B cell (primary cell): ENCODE measurements at regions not wholly inside any gene's neighbourhood (a gene's known extent, or its start where the extent isn't known, plus 50 kb on each side); places are given as distances from the start of the nearest gene placed in this dataset.

Experiments
- EZH2 ChIP-seq: IDR thresholded peaks from 2 replicates; pipeline ENCODE4 v1.6.1; 2012; ENCODE audit warnings: borderline replicate concordance, low read depth, mild to moderate bottlenecking, moderate library complexity, low read length; ENCODE audit not compliant: insufficient read depth, poor library complexity, severe bottlenecking
- TF ChIP-seq, protein P1 (sequence below): fragments of 200-600 bp; IDR thresholded peaks from one replicate; pipeline ENCODE4 v1.8.0; 2022; ENCODE audit warnings: antibody characterized with exemption, mild to moderate bottlenecking

GRCh38 chr11:131108760-131109159 lies 192.5 kb upstream of the SNX19 start:
- TF ChIP-seq EZH2 = no peak
- TF ChIP-seq, protein P1, sequence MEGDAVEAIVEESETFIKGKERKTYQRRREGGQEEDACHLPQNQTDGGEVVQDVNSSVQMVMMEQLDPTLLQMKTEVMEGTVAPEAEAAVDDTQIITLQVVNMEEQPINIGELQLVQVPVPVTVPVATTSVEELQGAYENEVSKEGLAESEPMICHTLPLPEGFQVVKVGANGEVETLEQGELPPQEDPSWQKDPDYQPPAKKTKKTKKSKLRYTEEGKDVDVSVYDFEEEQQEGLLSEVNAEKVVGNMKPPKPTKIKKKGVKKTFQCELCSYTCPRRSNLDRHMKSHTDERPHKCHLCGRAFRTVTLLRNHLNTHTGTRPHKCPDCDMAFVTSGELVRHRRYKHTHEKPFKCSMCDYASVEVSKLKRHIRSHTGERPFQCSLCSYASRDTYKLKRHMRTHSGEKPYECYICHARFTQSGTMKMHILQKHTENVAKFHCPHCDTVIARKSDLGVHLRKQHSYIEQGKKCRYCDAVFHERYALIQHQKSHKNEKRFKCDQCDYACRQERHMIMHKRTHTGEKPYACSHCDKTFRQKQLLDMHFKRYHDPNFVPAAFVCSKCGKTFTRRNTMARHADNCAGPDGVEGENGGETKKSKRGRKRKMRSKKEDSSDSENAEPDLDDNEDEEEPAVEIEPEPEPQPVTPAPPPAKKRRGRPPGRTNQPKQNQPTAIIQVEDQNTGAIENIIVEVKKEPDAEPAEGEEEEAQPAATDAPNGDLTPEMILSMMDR = no peak
